ENCODE measurements at regions not wholly inside any gene's neighbourhood (a gene's known extent, or its start where the extent isn't known, plus 50 kb on each side); places are given as distances from the start of the nearest gene placed in this dataset.

GRCh38 chr15:35872577-35872976, 326.6 kb upstream of the DPH6 start:
- no peak for DNase-seq

GRCh38 chr15:35874260-35874905, 328.4 kb upstream of the DPH6 start:
- no peak for DNase-seq

- DNase-seq = no peak
Measured at GRCh38 chr15:35876762-35877161, 330.8 kb upstream of the DPH6 start.

- DNase-seq = no peak
Measured at GRCh38 chr15:35880896-35881295, 334.9 kb upstream of the DPH6 start.

GRCh38 chr15:35885870-35886269, 339.9 kb upstream of the DPH6 start:
- DNase-seq = no peak

GRCh38 chr15:35886765-35887164, 340.8 kb upstream of the DPH6 start:
- DNase-seq = no peak

- no peak for DNase-seq
Measured at GRCh38 chr15:35888815-35889214, 342.9 kb upstream of the DPH6 start.

- no peak for DNase-seq
Measured at GRCh38 chr15:35907511-35907910, 361.5 kb upstream of the DPH6 start.

GRCh38 chr15:35909414-35909813, 363.4 kb upstream of the DPH6 start:
- DNase-seq = no peak

- DNase-seq = no peak
Measured at GRCh38 chr15:35910227-35910626, 364.3 kb upstream of the DPH6 start.

GRCh38 chr15:35911052-35911777, 365.2 kb upstream of the DPH6 start:
- DNase-seq = no peak

GRCh38 chr15:35912196-35912595, 366.2 kb upstream of the DPH6 start:
- no peak for DNase-seq

GRCh38 chr15:35914573-35914972, 368.6 kb upstream of the DPH6 start:
- no peak for DNase-seq

- no peak for DNase-seq
Measured at GRCh38 chr15:35921046-35921445, 375.1 kb upstream of the DPH6 start.

GRCh38 chr15:35925275-35926006, 379.5 kb upstream of the DPH6 start:
- DNase-seq = no peak

GRCh38 chr15:35926007-35926380, 380.0 kb upstream of the DPH6 start:
- no peak for DNase-seq

- DNase-seq = no peak
Measured at GRCh38 chr15:35928847-35929246, 382.9 kb upstream of the DPH6 start.

- no peak for DNase-seq
Measured at GRCh38 chr15:35929740-35930444, 383.9 kb upstream of the DPH6 start.

- no peak for DNase-seq
Measured at GRCh38 chr15:35931799-35932341, 385.9 kb upstream of the DPH6 start.

- DNase-seq = no peak
Measured at GRCh38 chr15:35932531-35932930, 386.6 kb upstream of the DPH6 start.

- no peak for DNase-seq
Measured at GRCh38 chr15:35933531-35933930, 387.6 kb upstream of the DPH6 start.

GRCh38 chr15:35934383-35935049, 388.6 kb upstream of the DPH6 start:
- no peak for DNase-seq

- DNase-seq = no peak
Measured at GRCh38 chr15:35936284-35936683, 390.3 kb upstream of the DPH6 start.
